ENCODE measurements at regions not wholly inside any gene's neighbourhood (a gene's known extent, or its start where the extent isn't known, plus 50 kb on each side); places are given as distances from the start of the nearest gene placed in this dataset.

- no peaks in the 10 kb centered on the region for H3K4me1 ChIP-seq
- H3K27ac ChIP-seq: no peak overlapping the region
- no peaks in the 10 kb centered on the region for H4K20me1 ChIP-seq
- no peaks in the 10 kb centered on the region for H3K27me3 ChIP-seq
- H3K36me3 ChIP-seq: no peaks in the 10 kb centered on the region
- H3K9ac ChIP-seq: no peak overlapping the region
- no peak overlapping the region for H3K4me2 ChIP-seq
- no peak for TF ChIP-seq Cebpa-rat (IDR thresholded peaks at IDR 0.05)
- no peak overlapping the region for H3K4me3 ChIP-seq
- no peaks in the 10 kb centered on the region for H3K9me3 ChIP-seq (replicated peaks in 1 of 11)
These were observed 708.8 kb downstream of the RERGL start for GRCh38 chr12:17381211-17381610.

- no peak for TF ChIP-seq Cebpa-rat (IDR thresholded peaks at IDR 0.05)
- Histone ChIP-seq H3K9me3 (replicated peaks in 1 of 11) (no peaks in the 10 kb centered on the region), H3K4me2 (no peak overlapping the region), H3K36me3 (no peaks in the 10 kb centered on the region), H3K27ac (no peak overlapping the region), H3K4me1 (peaks cover 0 to 8% (median 0%) of the 10 kb centered on the region in 10 experiments; a peak in 2 of 20 replicates), H3K4me3 (no peak overlapping the region), H3K9ac (no peak overlapping the region), H3K27me3 (no peaks in the 10 kb centered on the region), H4K20me1 (no peaks in the 10 kb centered on the region)
These were observed 717.5 kb downstream of the RERGL start for GRCh38 chr12:17372508-17372907.

GRCh38 chr12:17371491-17372215 lies 718.3 kb downstream of the RERGL start:
- H3K27ac ChIP-seq: no peak overlapping the region
- no peaks in the 10 kb centered on the region for H4K20me1 ChIP-seq
- no peak overlapping the region for H3K4me3 ChIP-seq
- H3K9me3 ChIP-seq (replicated peaks in 1 of 11): no peaks in the 10 kb centered on the region
- H3K36me3 ChIP-seq: no peaks in the 10 kb centered on the region
- H3K9ac ChIP-seq: no peak overlapping the region
- H3K4me2 ChIP-seq: no peak overlapping the region
- peaks cover 0 to 8% (median 0%) of the 10 kb centered on the region in 10 experiments; a peak in 2 of 20 replicates for H3K4me1 ChIP-seq
- H3K27me3 ChIP-seq: no peaks in the 10 kb centered on the region
- TF ChIP-seq Cebpa-rat (IDR thresholded peaks at IDR 0.05): no peak

DNA sequence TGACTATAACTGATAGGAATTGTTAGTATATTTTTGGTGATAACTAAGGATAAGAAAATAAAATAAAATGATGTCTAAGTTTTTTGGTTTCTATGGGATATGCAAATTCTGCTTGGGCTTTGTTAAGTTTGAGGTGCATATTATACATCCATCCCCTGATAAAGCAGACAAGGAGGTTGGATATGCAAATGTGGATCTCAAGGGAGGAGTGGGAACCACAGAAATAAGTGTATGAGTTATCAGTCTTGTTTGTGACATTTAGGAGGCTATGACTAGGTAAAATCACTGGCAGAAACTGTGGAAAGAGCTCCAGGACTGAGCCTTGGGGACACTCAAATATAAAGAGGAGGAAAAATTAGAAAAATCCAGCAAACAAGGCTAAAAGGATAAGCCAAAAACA lies 719.4 kb downstream of the RERGL start:
- no peaks in the 10 kb centered on the region for H3K9me3 ChIP-seq (replicated peaks in 1 of 11)
- H3K4me2 ChIP-seq: no peak overlapping the region
- H4K20me1 ChIP-seq: no peaks in the 10 kb centered on the region
- no peaks in the 10 kb centered on the region for H3K36me3 ChIP-seq
- no peak for TF ChIP-seq Cebpa-rat (IDR thresholded peaks at IDR 0.05)
- no peak overlapping the region for H3K4me3 ChIP-seq
- no peak overlapping the region for H3K9ac ChIP-seq
- H3K27ac ChIP-seq: no peak overlapping the region
- H3K4me1 ChIP-seq: peaks cover 0 to 8% (median 0%) of the 10 kb centered on the region in 10 experiments; a peak in 2 of 20 replicates
- H3K27me3 ChIP-seq: no peaks in the 10 kb centered on the region

GRCh38 chr12:17369556-17369955 lies 720.4 kb downstream of the RERGL start:
- H3K4me2 ChIP-seq: no peak overlapping the region
- H3K4me3 ChIP-seq: no peak overlapping the region
- no peak for TF ChIP-seq Cebpa-rat (IDR thresholded peaks at IDR 0.05)
- no peaks in the 10 kb centered on the region for H4K20me1 ChIP-seq
- no peak overlapping the region for H3K9ac ChIP-seq
- no peak overlapping the region for H3K27ac ChIP-seq
- H3K27me3 ChIP-seq: no peaks in the 10 kb centered on the region
- no peaks in the 10 kb centered on the region for H3K36me3 ChIP-seq
- peaks cover 0 to 8% (median 0%) of the 10 kb centered on the region in 10 experiments; a peak in 2 of 20 replicates for H3K4me1 ChIP-seq
- H3K9me3 ChIP-seq (replicated peaks in 1 of 11): no peaks in the 10 kb centered on the region

- no peaks in the 10 kb centered on the region for H3K36me3 ChIP-seq
- no peak overlapping the region for H3K27ac ChIP-seq
- H3K9ac ChIP-seq: no peak overlapping the region
- no peaks in the 10 kb centered on the region for H4K20me1 ChIP-seq
- no peak overlapping the region for H3K4me2 ChIP-seq
- no peak for TF ChIP-seq Cebpa-rat (IDR thresholded peaks at IDR 0.05)
- no peaks in the 10 kb centered on the region for H3K27me3 ChIP-seq
- no peaks in the 10 kb centered on the region for H3K9me3 ChIP-seq (replicated peaks in 1 of 11)
- H3K4me3 ChIP-seq: no peak overlapping the region
- no peaks in the 10 kb centered on the region for H3K4me1 ChIP-seq
These were observed 728.8 kb downstream of the RERGL start for GRCh38 chr12:17361224-17361623.

DNA sequence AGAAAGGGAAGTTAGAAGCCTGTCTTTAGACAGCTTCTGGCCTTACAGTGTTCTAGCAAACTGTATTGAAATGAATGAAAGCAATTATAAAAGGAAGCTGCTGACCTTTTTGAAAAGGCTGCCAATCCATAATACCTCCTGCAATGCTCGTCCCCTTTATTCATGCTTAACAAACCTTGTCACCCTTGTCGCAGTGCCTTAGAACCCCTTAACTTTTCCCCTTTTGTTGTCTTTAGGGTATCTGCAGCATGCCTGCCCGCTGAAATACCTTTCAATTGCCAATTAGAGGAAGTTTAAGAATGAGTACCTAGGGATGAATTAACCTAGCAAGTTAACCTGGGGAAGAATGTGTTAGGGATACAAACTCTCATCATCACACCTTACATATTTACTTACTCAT lies 731.2 kb downstream of the RERGL start:
- no peaks in the 10 kb centered on the region for H3K9me3 ChIP-seq (replicated peaks in 1 of 11)
- no peak for TF ChIP-seq Cebpa-rat (IDR thresholded peaks at IDR 0.05)
- H3K27ac ChIP-seq: no peak overlapping the region
- no peak overlapping the region for H3K4me3 ChIP-seq
- no peaks in the 10 kb centered on the region for H3K4me1 ChIP-seq
- H3K9ac ChIP-seq: no peak overlapping the region
- H3K4me2 ChIP-seq: no peak overlapping the region
- H3K27me3 ChIP-seq: no peaks in the 10 kb centered on the region
- no peaks in the 10 kb centered on the region for H3K36me3 ChIP-seq
- H4K20me1 ChIP-seq: no peaks in the 10 kb centered on the region

- H3K4me2 ChIP-seq: no peak overlapping the region
- no peaks in the 10 kb centered on the region for H4K20me1 ChIP-seq
- no peak for TF ChIP-seq Cebpa-rat (IDR thresholded peaks at IDR 0.05)
- H3K9ac ChIP-seq: no peak overlapping the region
- no peaks in the 10 kb centered on the region for H3K27me3 ChIP-seq
- no peak overlapping the region for H3K4me3 ChIP-seq
- H3K4me1 ChIP-seq: no peaks in the 10 kb centered on the region
- no peaks in the 10 kb centered on the region for H3K9me3 ChIP-seq (replicated peaks in 1 of 11)
- H3K27ac ChIP-seq: no peak overlapping the region
- H3K36me3 ChIP-seq: no peaks in the 10 kb centered on the region
These were observed 732.6 kb downstream of the RERGL start for GRCh38 chr12:17357396-17357795.

DNA sequence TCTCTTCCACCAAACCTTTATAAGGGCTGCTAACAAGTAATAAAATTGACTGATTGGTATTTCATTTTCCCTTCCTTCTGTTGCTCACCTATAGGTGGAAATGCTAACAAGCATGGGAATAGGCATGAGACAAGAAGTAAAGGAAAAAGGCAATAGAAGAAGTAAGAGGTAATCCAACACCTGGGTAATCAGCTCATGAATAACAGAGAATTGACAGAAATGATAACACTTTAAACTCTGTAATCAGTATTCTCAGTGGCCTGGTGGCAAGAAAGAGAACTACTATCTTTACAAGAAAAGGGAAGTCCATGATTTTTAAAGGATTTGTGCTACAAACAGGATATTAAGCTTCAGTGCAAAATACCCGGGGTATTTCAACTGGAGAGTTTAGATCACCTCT lies 737.8 kb downstream of the RERGL start:
- H4K20me1 ChIP-seq: no peaks in the 10 kb centered on the region
- no peak overlapping the region for H3K27ac ChIP-seq
- no peaks in the 10 kb centered on the region for H3K4me1 ChIP-seq
- H3K9ac ChIP-seq: no peak overlapping the region
- no peaks in the 10 kb centered on the region for H3K9me3 ChIP-seq (replicated peaks in 1 of 11)
- H3K36me3 ChIP-seq: no peaks in the 10 kb centered on the region
- H3K27me3 ChIP-seq: no peaks in the 10 kb centered on the region
- TF ChIP-seq Cebpa-rat (IDR thresholded peaks at IDR 0.05): no peak
- no peak overlapping the region for H3K4me3 ChIP-seq
- no peak overlapping the region for H3K4me2 ChIP-seq

DNA sequence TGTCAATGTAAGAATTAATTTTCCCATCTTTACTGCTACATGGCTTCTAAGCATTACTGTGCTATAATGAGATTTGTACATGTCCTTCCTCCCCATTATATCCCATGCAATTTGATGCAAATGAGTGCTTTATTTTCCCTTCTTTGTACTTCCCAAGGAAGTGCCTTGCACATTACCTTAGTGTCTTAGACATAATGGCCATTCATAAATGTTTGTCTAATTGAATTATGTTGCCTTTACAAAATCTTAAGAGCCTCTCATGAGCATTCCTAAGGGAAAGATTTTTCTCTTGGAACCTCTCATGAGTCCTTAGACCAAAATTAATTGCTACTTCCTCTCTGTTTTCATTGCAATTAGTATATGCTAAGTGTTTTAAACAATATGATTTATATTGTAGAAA lies 741.7 kb downstream of the RERGL start:
- no peaks in the 10 kb centered on the region for H4K20me1 ChIP-seq
- no peak for TF ChIP-seq Cebpa-rat (IDR thresholded peaks at IDR 0.05)
- H3K4me1 ChIP-seq: no peaks in the 10 kb centered on the region
- H3K4me2 ChIP-seq: no peak overlapping the region
- H3K36me3 ChIP-seq: no peaks in the 10 kb centered on the region
- no peaks in the 10 kb centered on the region for H3K9me3 ChIP-seq (replicated peaks in 1 of 11)
- no peak overlapping the region for H3K4me3 ChIP-seq
- H3K9ac ChIP-seq: no peak overlapping the region
- no peak overlapping the region for H3K27ac ChIP-seq
- no peaks in the 10 kb centered on the region for H3K27me3 ChIP-seq
